HG02678 (cell line): ENCODE measurements at regions not wholly inside any gene's neighbourhood (a gene's known extent, or its start where the extent isn't known, plus 50 kb on each side); places are given as distances from the start of the nearest gene placed in this dataset.

Source experiments
- ATAC-seq: cut with Tn5 transposase; IDR thresholded peaks from one replicate; pipeline ENCODE4 v1.9.1; 2021; ENCODE audit warnings: mild to moderate bottlenecking, moderate library complexity; ENCODE audit not compliant: unreplicated experiment

DNA sequence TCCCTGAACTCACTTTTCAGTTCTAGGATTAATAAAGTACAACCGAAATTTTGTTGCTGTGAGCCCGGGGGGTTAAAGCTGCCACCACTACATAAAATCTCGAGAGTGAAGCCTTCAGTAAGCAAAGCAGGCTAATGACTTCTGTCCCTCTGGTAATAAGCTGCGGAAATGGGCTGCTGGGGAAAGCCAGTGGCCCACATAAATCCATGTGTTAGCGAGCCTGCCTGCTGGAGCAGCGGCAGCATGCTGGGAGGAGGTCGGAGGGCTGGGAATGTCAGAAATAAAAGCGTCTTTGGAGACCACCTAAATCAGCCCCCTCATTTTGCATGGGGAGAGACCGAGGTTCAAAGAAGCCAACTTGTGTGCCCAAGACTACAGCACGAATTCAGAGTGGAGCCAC lies 371.7 kb downstream of the TNS1 start:
- ATAC-seq: no peak

DNA sequence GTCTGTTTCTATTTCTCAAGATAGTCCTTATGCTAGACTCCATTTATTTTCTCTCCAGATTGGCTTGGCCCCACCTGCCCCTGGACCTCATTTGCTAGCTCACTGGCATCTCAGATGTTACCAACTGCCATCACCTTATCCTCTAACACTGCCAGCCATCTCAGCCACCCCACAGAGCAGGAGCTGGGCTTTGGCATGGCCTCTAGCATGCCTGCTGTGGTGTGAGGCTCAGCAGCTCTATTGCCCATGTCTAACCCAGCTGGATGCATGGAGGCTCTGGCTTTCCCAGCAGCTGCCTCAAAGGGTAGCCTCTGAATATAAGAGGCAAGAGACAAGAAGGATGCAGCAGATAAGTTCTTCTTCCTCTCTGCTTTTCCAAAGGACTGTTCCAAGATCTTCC lies 373.4 kb downstream of the TNS1 start:
- no peak for ATAC-seq

DNA sequence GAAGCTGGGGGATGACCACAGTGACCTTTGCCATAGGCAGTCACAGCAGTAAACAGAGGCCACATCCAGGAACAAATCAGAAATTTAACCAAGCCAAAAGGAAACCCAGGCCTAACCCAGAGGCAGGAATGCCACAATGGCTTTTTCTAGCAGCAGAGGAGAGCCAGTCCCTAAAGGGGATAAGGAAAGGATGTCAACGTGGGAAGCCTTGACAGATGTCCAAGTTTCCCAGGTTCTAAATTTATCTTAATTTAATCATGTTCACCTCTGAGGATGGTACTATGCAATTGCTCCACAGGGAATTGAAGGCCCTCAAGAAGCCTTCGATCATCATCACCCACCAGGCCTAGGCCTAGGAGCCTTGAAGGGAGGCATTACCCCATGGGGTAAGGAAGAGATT lies 374.7 kb downstream of the TNS1 start:
- no peak for ATAC-seq

DNA sequence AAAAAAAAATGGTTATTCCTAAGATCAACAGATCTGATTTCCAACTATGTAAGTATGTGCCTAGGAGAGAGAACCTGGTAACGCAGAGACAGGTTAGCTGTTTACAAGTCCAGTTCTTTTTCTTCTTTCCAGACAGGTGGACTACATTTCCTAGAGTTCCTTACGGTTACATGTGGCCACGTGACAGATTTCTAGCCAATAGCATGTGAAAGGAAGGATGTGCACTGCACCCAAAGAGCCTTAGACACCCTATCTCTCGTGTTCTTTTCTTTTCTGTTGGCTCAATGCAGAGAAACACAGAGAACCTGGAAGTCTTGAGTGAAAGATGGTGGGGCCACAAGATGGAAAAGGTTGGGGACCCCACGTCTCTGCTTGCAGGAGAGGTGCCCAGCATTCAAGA lies 375.9 kb downstream of the TNS1 start:
- ATAC-seq: no peak

DNA sequence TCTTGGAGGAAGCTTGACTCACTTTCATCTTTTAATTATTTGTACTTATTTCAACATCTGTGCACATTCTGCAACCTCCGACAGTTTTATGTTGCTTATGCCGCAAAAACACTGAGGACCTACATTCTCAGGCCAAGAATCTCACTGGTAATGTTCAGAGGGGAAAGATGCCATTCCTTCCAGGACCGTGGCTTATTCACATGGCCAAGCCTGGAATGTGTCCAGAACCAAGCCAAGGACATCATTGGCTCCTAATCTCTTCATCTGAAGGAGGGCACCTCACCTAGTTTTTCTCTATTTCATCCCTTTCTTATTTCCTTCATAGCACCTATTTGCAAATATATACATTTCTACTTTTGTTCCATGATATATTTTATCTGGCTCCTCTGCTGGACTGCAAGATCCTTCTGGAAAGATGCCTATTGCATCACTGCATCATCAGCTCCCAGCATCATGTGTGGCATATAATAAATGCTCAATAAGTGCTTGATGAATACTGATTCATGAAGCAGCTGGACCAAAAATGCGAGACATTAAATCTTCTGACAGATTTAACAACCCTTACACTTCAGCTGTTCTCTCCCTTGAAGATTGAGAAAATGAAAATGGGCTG lies 377.1 kb downstream of the TNS1 start:
- no peak for ATAC-seq

DNA sequence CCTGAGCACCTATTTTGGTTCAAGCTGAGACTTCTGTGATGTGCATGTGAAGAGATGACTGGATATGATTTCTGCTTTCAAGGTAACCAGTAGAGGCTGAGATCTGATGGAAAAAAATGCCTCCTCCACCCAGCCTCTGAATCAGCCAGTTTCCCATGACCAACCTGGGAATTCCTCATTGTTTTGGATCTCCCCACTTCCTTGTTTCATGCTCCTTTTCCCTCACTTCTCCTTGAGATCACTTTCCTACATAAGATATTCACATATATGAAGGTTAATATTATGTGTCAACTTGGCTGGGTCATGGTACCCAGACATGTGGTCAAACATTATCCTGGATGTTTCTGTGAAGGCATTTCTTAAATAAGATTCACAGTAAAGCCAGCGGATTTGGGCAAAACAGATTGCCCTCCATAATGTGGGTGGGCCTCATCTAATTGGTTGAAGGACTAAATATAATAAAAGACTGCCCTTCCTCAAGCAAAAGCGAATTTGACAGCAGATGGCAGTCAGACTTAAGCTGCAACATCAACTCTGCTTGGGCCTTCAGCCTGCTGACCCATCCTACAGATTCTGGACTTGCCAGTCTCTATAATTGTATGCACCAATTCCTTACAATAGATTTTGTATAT lies 379.4 kb downstream of the TNS1 start:
- no peak for ATAC-seq

DNA sequence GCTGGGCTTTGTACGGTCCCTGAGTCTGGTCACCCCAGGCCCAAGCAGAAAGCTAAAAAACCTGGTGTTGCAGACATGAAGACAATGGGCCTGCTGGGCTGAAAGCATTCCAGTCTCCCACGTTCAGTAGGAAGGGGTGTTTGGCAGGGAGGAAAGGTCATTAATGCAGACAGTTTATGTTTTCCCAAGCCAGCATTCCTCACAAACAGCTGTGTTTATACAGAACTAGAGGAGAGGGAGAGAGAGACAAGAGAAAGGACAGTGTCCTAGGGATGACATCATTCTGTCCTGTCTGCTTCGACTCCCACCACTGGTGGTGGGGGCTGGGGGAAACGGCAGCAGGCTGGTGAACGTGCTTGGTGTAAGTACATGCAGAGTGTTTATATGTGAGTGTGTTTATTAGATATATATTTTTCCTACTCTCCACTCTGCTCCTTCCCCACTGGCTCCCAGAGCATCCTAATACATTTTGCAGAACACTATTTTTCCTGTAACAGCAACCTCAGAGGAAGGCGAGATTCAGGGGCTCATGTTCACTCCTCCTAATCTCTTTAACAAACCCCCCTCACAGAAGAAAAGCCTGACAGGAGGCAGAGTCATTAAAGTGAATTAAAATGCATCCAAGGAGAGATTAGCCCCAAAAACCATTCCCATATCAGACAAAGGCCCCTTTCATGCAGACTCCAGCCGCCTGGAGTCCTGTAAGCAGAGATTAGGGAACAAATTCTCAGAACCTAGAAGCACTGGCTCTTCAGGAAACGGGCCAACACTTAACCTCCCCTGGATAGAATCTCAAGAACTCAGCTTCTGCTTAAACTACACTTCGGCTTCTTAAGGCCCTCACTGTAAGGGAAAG lies 380.4 kb downstream of the TNS1 start:
- no peak for ATAC-seq

DNA sequence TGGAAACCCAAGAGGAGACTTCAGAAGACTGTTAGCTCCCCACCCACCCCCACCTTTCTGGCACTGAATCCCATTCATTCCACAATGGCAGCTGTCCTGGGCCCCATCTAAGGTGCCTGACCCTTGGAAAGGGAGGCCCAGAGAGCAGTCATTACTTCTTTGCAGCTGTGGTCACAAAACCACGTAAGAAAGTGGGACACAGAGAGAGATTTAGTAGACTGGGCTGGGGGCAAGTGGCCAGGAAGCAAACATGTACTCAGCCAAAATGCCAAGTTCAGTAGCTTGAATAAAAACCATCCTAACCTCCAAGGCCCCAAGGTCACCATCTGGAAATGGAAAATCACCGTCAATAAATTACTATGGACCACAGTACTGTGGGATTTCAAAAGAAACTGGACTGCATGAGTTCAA lies 381.4 kb downstream of the TNS1 start:
- ATAC-seq: no peak

DNA sequence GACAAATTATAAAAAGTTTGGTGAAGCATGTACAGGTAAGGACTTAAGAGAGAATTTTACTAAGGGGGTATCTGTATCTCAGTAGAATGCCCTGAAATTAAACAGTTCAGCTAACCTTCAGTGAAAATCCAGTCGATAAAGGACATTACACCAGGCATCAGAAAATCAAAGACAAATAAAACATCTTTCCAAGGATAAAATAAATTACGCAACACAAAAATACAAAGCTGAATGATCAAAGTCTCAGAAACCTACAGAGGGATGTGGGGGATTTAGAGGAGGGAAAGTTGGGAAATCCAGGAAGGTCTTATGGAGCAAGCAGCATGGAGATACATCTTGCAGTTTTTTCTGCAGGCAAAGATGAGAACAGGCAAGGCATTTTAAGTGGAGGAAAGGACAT lies 384.1 kb downstream of the TNS1 start:
- no peak for ATAC-seq

DNA sequence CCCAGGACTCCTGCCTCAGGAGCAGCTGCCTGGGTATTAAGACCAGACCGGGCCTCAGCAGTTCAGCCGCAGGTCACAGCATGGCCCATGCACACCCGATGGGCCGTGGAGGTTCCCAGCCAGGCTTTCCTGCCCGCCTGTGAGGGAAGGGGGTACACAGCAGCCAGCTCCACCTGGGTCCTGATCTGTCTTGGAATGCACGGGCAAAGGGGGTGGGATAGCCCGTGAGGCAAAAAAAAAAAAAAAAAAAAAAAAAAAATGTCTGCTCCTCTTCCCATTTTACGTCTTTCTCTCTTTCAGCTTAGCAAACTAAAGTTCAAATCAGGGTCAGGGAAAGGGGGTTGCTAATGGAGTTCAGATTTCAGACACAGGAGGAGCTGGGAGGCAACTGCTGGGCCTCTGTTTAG lies 385.2 kb downstream of the TNS1 start:
- no peak for ATAC-seq

DNA sequence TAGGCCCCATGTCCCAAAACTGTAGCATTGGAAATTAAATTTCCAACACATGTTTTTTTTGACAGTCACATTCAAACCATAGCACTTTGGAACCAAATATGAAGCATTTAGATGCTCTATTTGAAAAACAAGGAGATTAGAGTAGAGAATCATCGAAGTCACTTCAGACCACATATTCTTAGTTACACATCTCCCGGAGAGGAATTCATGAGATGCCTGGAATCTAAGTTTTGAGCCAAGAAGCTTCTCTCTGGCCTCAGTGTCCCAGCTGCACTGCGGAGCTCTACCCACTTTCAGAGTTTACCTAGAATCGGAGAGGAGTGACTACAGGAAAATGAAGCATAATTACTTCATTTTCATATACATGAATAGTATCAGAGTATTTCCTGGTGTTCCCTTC lies 385.9 kb downstream of the TNS1 start:
- ATAC-seq: no peak

DNA sequence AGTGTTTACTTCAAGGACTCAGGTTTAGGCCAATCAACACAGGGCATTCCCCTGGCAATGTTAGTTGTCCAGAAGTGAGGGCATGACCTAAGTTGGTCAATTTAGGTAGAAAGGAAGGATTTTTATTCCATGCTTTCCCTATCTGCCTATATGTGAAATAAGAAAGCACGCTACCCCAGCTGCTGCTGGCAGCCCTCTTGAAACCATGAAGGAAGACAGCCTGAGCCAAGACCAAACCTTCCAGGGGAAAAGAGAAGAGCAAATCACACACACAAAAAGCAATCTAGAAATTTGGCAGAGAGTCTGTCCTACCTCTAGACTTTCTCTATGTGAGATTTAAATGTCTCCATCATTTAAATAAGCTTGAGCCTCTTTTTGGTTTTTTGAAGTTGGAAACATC lies 387.6 kb downstream of the TNS1 start:
- ATAC-seq: no peak

DNA sequence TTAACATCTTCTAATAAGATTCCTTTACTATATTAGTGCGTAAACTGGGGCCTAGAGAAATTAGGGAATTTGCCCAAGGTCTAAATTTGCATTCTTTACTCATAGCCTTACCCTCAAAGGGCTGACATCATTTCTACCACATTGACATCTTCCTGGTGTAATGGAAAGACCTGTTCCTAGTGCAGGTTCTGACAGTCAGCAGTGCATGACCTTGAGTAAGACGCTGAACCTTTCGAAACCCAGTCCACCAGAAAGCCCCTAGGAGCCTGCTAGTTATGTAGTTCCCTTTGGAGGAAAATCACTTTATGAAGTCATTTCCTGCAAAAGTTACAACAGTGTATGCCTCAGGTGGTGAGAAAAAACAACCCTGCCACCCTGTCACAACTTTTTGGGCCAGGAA lies 388.3 kb downstream of the TNS1 start:
- ATAC-seq: peak; percentile 39

DNA sequence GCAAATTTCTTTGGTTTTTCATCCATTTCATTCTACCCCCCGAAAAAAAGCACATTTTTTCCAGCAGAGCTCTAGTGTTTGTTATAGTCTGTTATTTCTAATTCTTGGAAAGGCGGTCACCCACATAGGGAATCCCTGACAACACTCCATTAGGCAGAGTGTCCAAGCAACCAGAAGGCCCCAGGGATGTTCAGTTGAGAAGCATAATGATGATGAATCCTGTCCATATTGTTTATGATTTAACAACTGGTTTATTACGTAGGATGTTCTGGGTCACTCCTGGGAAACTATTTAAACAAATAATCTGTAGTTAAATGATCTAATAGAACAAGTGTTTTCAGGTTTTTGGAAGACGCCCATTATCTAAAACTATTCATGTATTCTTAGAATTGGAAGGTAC lies 388.7 kb downstream of the TNS1 start:
- no peak for ATAC-seq

DNA sequence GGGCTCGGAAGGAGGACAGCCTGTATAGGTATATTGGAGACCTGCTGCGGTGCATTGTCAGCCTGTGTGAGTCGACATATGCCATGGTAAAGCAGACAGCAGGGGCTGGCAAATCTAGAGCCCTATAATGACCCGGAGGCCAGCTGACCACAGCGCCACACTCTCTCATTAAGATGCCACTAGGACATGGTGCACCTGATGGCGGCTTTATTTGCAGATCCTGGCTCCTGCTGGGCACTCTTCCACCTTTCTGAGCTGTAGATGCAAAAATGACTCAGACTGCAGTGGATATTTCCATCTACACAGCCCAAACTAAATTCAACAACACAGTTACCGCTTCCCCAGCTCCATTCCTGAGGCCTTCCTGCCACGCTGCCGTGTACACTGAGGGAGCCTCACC lies 389.9 kb downstream of the TNS1 start:
- no peak for ATAC-seq

DNA sequence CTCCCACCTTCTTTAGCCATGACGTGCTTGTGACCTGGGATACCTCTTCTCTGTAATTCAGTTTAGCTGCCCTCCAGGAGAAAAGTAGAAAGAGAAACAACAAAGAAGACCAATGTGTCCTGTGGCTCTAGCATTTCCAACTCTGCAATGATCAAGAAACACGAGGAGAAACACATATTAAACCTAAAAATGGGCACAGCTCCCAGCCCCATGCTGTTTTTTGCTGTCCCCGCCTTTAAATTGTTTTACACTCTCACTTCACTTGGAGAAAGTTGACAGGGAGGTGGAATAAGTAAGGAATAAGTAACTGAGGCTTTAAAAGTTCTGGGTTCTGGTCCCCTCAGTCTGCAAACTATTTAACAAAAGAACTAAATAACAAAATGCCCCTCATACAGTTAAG lies 390.6 kb downstream of the TNS1 start:
- ATAC-seq: no peak

DNA sequence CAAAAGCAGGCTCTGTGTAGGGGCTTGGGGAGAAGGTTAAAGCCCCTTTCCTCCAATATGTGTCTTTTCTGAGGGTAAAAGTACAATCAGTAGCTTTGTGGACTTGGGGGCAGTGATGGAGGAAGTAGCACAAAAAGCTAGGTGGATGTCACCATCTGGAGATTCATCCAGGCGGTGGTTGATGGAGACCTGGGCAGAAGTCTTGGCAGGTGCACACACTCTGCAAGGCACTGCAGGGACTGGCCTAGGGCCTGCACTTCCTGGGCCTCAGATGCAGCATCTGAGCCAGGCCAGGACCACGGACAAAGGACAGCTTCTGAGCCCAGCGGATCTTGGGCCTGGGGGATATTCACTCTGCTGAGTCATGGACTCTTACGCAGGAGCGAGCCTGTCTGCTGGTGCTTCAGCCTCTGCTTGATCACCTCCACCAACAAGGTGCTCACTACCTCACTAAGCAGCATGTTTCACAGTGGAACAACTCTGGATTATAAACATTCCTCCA lies 391.1 kb downstream of the TNS1 start:
- ATAC-seq: no peak

DNA sequence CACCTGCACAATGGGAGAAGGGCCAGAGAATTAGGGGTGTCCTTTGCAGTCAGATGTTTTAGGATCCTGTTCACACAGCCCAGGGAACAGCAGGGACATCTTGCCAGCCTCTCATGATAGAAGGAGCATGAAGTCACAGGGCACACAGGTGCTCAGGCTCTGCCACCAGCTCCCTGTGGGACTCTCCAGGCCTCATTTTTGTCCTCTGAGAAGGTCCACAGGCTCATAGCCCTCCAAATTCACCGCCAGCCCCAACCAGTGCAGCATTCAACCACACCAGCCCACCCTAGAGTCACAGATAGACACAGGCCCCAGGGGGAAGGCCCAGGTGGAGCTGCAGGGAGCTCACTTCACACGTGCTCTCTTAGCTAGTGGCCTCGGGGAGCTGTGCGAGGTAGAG lies 391.7 kb downstream of the TNS1 start:
- ATAC-seq: no peak

DNA sequence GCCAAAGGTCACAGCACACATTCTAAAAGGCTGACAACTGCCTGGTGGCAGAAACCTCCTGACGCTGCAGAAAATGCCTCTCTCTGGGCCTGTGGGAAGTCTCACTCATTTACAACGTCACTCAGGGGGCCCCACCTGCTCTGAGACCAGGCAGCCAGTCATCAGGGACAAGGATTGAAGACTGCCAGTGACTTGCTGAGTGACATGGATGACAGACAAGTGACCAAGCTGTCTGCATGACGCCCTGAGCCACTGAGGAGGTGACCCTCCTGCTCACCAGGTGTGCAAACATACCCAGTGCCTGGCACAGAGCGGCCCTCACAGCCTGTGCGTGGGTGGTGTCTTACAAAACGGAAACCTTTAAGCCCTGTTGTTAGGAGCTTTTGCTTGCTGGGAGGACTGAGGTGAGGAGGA lies 392.4 kb downstream of the TNS1 start:
- peak; percentile 80 for ATAC-seq

DNA sequence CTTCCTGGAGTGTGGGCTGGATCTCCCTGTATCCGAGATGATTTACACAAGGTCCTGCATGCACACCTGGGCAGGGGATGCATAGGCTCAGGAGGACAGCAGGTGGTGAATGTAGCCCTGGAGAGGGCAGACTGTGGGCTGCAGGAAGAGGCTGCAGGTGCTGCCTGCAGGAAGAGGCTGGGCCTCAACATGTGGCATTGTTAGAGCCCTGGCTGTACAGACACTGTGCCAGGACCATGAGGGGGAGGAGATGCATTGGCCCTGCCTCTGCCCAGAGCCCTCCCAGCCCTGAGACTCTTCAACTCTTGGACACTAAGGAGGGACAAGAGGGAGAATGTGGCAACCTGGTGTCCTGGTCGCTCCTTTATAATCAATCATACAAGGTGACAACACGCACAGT lies 392.8 kb downstream of the TNS1 start:
- peak; percentile 2 for ATAC-seq

DNA sequence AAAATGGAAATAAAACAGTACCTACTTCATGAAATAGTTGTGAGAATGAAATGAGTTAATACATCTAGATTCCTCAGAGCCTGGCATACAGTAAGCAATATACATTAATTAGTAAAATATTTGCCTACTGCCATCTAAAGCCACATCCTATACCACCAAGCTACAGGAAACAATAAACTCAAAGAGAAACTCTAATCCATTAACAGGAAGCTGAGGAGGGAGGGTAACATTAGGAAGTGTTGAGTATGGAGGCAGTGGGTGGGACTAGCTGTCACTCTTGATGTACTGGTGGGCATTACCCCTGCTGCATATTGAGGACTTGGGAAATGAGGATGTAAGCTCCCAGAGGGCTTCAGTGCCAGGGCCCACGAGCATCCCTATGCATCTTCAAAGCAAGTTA lies 396.5 kb downstream of the TNS1 start:
- no peak for ATAC-seq
